Stimulated activated CD8-positive, alpha-beta memory T cell treated with anti-CD3 and anti-CD28 coated beads, Interleukin-12 subunit alpha, Interleukin-12 subunit beta, amount 100 ng/mL, for 4 hours (primary cell): ENCODE measurements at regions not wholly inside any gene's neighbourhood (a gene's known extent, or its start where the extent isn't known, plus 50 kb on each side); places are given as distances from the start of the nearest gene placed in this dataset.
"Not testable (repeated sequence)": the region's sequence is repeated elsewhere in the genome, so short reads cannot be mapped to it uniquely, and the experiment has no call there.

ENCODE experiments used
- DNase-seq: peaks from one replicate; pipeline ENCODE4 v3.0.0-alpha.2; 2020; ENCODE audit warnings: low read depth

- DNase-seq, result no peak
These were observed 148.6 kb upstream of the NR2F2 start for GRCh38 chr15:96181873-96182301.

- DNase-seq, result no peak
These were observed 147.6 kb upstream of the NR2F2 start for GRCh38 chr15:96182736-96183513.

GRCh38 chr15:96183514-96183850 is 147.0 kb upstream of the NR2F2 start:
- no peak for DNase-seq

GRCh38 chr15:96183867-96184266 is 146.6 kb upstream of the NR2F2 start:
- DNase-seq, result no peak

GRCh38 chr15:96184297-96184696 is 146.2 kb upstream of the NR2F2 start:
- DNase-seq, result no peak

GRCh38 chr15:96186105-96186504 is 144.4 kb upstream of the NR2F2 start:
- no peak for DNase-seq

- no peak for DNase-seq
These were observed 142.9 kb upstream of the NR2F2 start for GRCh38 chr15:96187341-96188305.

- DNase-seq, result no peak
These were observed 132.8 kb upstream of the NR2F2 start for GRCh38 chr15:96197721-96198120.

- DNase-seq, result no peak
These were observed 131.4 kb upstream of the NR2F2 start for GRCh38 chr15:96199111-96199510.

GRCh38 chr15:96200357-96200967 is 130.0 kb upstream of the NR2F2 start:
- DNase-seq, result no peak

GRCh38 chr15:96201696-96202095 is 128.8 kb upstream of the NR2F2 start:
- DNase-seq, result no peak

GRCh38 chr15:96205588-96205987 is 124.9 kb upstream of the NR2F2 start:
- DNase-seq, result not testable (repeated sequence)

- no peak for DNase-seq
These were observed 123.0 kb upstream of the NR2F2 start for GRCh38 chr15:96207377-96208006.

- no peak for DNase-seq
These were observed 121.2 kb upstream of the NR2F2 start for GRCh38 chr15:96209285-96209735.

- no peak for DNase-seq
These were observed 117.5 kb upstream of the NR2F2 start for GRCh38 chr15:96213045-96213444.

GRCh38 chr15:96213896-96214295 is 116.6 kb upstream of the NR2F2 start:
- DNase-seq, result no peak

- not testable (repeated sequence) for DNase-seq
These were observed 114.0 kb upstream of the NR2F2 start for GRCh38 chr15:96216481-96216880.

- no peak for DNase-seq
These were observed 112.5 kb upstream of the NR2F2 start for GRCh38 chr15:96217983-96218382.

GRCh38 chr15:96218623-96219455 is 111.7 kb upstream of the NR2F2 start:
- DNase-seq, result no peak

GRCh38 chr15:96219681-96220080 is 110.8 kb upstream of the NR2F2 start:
- DNase-seq, result no peak

- no peak for DNase-seq
These were observed 109.8 kb upstream of the NR2F2 start for GRCh38 chr15:96220657-96221056.
